Stimulated activated CD4-positive, alpha-beta T cell treated with anti-CD3 and anti-CD28 coated beads, Interleukin-12 subunit alpha, Interleukin-12 subunit beta, amount 100 ng/mL, for 4 hours (primary cell): ENCODE measurements at regions not wholly inside any gene's neighbourhood (a gene's known extent, or its start where the extent isn't known, plus 50 kb on each side); places are given as distances from the start of the nearest gene placed in this dataset.

Experiments used
- DNase-seq: peaks from one replicate; pipeline ENCODE4 v3.0.0-alpha.2; 2020

DNA sequence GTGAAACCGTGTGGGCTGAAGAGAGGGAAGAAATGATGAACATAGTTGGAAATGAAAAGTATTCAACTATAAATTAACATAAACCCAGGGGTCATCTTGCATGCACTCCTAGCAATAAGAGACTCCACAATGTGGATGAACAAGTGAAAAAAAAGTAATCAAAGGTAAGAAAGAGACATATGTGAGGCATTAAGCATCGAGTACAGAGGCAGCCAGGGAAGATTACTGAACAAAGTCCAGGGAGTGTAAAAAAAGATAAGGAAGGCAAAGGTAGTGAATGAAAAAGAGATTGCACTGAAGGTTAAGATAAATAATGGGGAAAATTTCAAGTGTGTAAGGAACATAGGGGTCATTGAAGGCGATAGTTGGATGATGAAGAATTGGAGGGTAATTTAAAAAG, 330.8 kb upstream of the PROX1 start:
- DNase-seq: no peak

- DNase-seq: no peak
These were observed 329.9 kb upstream of the PROX1 start for GRCh38 chr1:213657879-213658278.

DNA sequence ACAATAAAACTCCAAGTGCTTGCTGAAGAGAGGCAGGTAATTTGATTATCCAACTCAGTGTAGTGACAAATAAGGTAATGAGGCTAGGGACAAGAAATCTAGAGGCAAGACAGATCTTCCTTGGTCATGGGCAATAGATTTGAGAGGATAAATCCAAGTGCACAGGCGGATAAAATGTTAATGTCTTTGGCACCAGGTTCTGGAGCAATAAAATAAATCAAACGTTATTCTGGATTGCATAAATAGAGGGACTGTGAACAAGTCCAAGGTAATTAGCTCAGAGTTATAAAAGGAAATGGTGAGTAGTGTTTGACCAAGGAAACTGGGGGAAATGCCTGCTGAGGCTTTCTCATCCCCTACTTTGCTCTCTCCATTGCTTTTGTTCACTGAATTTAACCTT, 329.3 kb upstream of the PROX1 start:
- DNase-seq: no peak

- DNase-seq: no peak
These were observed 327.9 kb upstream of the PROX1 start for GRCh38 chr1:213659580-213660547.

DNA sequence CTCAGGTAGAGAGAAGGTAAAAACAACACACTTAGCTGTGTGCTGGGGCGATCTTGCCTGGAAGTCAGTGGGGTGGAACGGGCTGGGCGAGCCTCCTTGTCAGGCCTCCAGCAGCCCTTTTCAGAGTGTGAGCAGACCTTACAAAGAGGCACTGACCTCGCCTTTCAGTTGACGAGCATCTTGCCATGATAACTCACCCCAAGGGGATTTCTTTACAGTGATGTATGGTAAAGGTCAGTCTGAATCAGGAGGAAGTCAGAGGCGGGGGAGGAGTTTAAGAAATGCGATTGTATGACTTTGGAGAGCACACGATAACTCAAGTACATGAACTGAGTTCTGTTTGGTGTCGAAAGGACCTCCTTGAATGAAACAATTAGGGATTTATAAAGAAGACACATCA, 326.5 kb upstream of the PROX1 start:
- DNase-seq: no peak

DNA sequence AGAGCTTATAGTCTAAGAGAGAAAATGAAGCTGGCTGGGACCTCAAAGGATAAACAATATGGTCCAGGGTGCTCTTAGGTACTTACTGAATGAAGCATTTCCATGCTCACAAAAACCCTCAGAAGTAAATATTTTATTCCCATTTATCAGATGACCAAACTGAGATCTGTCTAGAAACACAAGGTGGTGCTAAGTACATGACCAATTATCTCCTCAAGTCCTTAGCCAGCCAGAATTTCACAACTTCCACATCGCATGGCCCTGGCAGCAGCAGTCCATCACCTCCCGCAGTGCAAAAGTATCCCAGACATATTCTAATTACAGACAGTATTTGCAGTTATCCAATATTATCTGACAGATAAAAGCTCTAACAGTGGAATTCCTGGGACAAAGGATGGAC, 321.7 kb upstream of the PROX1 start:
- DNase-seq: no peak

DNA sequence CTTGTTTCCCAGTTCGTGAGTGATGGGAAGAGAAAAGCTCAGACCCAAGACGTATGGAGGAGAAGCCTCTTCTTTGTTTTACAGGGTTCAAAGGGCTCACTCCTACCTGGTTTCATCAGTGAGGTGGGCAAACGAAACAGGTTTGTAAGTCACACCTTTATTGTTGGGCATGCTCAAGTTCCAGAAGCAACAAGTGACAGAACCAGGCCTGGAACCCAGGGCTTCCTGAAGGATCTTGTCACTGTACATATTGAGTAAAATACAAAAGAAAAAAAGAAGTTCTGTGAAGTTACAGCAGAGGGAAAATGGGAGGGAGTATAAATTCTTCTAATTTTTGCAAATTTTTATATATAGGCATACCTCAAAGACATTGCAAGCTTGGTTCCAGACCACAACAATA, 320.9 kb upstream of the PROX1 start:
- no peak for DNase-seq

GRCh38 chr1:213669512-213669911, 318.3 kb upstream of the PROX1 start:
- no peak for DNase-seq

DNA sequence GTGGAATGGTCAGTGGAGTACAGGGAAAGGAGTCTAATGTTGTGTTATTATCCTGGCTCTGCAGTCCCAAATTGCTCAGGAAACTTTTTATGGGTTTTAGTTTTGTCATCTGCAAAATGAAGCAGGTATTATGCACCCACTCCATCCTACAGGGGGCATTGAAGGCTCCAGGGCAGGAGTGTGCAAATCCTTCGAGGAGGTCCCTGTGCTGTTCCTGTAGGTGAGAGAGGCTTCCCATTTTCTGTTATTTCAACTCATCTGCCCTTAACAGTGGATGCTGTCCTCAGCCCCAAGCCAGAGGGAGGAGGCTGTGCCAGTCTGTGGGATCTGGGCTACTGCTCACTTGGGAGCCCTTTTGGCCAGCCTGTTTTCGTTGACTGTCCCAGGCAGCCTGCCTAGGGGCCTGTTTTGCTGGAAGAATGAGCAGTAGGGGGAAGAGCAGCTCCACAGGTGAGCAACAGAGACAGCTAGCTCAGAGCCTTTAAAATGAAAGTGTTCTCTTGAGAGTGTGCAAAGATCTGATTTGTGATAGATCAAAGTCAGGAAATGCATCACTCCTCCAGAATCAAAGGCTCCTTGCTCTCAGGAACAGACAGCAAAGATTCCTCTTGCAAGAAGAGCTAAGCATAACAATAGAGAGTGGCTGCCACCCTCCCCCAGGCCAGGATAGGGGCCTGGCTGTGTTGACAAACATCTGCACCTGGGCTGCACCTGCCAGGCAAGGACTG, 317.6 kb upstream of the PROX1 start:
- DNase-seq: no peak

- no peak for DNase-seq
These were observed 317.1 kb upstream of the PROX1 start for GRCh38 chr1:213670692-213671023.

DNA sequence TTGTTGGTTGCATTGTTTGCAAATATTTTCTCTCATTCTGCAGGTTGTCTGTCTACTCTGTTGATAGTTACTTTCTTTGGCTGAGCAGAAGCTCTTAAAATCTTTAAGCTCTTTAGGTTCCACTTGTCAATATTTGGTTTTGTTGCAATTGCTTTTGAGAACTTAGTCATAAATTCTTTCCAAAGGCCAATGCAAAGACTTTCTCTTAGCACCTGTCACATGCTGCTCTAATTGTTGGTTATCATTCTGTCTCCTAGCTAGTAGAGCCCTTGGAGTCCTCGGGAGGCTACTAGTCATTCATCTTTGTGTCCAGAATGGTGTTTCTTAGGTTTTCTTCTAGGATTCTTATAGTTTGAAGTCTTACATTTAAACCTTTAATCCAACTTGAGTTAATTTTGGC, 312.7 kb upstream of the PROX1 start:
- DNase-seq: no peak

GRCh38 chr1:213676736-213677135, 311.0 kb upstream of the PROX1 start:
- no peak for DNase-seq

DNA sequence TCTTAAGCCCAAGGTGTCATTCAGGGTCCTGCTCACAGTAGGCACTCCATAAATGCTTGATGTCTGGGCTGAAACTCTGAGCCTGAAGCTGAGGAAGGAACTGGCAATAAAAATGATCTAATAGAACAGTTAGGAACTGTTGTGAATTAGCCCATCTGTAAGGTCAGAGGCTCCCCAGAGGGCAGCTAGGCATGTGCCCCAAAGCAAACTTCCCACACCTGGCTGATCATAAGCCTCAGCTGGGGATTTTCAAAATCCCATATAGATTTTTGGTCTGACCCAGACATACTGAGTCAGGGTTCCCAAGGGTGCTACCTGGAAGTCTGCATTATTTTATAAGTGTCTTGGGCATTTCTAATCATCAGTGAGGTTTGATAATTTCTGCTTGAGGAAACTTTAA, 309.4 kb upstream of the PROX1 start:
- DNase-seq: no peak

DNA sequence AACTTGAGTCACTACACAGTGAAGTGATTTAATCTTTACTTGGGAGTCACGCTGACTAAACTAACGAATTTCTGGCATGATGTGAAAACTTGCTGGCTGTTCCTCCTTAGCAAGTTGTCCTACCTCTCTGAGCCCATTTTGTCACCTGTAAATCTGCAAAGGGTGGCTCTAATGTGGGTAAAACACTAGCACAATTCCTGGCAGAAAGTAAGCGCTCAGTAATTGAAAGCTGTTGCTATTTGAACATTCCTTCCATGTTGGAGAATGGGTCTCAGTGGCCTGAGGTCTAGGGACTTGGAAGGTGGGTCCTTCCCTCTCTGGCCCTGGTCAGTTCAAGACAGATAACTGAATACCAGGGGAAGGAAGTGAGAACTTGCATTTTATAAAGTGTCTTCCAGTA, 309.0 kb upstream of the PROX1 start:
- no peak for DNase-seq

DNA sequence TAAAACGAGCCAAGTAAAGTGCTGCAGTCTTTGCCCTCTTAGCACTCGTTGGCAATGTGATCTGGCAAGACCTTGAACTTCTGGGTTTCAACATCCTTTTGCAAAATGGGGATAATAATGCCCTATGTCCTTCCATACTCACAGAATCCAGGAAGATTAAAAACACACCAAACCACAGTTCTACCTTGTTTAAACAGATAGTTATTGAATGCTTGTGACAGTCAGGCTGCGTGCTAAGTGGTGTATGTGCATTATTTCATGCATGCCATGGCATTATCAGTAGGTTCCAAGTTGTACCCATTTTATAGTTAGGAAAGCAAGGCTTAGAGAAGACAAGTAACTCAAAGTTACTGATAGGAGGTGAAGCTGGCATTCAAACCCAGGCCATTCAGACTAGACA, 308.6 kb upstream of the PROX1 start:
- no peak for DNase-seq

DNA sequence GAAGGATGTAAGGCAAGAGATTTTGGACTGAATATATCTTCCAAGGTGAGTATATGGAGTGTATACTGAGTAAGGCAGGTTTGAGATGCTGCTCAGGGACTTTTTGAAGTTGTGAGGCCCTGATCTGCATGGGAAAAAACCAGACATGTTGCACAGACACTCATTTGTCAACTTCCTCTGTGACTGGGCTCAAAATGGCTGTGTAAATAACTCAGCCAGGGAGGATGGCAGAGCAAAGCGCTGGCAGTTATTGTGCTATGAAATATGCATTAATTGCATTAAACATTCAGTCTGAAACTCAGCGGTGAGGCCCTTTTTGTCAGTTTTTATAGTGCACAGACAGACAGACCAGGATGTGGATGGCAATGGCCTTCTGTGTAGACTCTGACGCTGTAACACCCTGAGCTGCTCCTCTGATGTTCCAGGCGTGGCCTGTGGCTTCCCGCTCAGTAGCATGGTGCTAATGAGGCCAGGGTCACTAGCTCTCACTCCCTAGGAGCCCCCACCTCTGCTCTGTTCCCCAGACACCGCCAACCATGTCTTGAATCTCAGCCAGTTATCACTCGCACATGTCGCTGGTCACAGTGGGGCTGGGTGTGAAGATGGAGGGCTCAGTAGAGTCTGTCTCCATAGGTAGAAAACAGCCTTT, 307.0 kb upstream of the PROX1 start:
- no peak for DNase-seq

GRCh38 chr1:213681788-213682340, 305.9 kb upstream of the PROX1 start:
- no peak for DNase-seq

DNA sequence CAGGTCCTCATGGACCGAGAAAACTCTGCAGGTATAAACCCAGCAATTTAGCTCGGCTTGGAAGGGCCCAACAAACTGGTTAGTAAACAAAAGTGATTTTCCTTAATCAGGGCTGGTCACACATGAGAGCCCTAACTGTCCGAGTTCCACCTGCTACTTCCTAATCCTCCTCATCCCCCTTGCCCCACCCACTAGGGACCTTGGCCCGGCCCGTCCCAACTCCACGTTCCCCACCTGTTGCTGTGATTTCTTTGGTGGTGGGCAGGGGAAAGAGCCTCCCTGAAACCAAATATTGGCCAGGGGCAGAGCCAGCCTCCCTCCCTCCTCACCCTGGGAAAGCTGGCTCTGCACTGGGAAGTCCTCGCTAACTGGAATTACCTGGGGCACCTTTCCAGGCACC, 304.2 kb upstream of the PROX1 start:
- no peak for DNase-seq

DNA sequence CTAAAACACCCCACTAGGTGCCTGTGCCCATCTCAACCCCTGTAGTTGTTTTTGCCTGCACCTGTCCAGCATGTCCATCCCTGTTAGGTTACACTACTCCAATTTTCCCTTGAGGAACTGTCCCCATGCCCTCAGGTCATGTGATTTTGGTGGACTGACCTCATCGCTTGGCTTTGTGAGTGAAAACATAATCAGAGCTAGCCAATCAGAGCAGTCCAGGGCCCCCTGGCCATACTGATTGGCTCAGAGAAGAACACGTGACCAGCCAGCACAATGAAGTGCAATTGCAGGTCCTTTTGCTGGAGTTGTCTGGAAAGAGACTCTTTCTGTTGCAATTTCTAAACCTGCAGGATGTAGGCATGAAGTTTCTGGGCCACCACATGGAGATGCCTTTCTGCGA, 303.3 kb upstream of the PROX1 start:
- no peak for DNase-seq

DNA sequence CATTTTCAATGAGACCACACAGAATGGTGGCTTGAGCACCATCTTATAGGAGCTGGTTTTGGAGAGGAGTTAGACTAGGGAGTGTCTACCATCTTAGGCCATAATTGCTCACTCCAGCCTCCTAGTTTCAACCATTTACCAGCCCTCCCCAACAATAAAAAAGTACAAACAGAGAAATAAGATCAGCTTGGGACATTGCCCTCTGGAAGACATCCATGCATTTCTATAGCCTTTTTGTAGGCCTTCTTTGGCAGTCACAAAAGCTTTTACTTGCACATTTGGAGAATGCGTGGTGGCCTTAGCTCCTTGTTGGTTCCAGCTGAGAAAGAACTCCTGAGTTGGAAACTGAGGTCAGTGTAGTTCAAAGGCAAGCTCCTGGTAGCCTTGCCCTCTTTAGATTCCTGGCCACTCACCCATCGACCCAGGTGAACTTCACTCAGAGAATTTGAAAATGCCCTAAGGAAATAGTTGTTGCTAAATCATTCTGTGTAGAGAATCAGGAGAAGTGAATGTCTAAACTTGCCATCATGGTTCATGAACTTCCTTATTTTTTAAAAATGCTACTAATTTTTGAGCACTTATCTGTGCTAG, 301.7 kb upstream of the PROX1 start:
- no peak for DNase-seq

- DNase-seq: no peak
These were observed 300.8 kb upstream of the PROX1 start for GRCh38 chr1:213686983-213687382.

DNA sequence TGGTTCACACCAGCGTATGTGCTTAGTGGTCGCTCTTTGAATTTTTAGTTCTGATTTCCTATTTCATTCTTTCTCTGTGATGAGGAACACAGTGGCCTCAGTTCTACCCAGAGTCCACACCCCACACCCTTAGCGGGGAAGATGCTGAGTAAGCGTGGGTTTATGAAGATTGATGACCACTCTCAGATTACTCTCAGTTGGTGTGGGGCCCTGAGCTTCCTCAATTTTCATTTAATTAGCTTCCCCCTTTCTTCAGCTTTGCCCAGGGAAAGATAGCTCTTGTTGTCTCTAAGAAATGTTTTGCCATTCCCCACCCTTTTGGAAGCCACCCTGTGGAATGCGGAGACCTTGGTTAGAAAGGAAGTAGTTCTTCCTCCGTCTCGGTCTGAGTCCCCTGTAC, 299.9 kb upstream of the PROX1 start:
- no peak for DNase-seq

DNA sequence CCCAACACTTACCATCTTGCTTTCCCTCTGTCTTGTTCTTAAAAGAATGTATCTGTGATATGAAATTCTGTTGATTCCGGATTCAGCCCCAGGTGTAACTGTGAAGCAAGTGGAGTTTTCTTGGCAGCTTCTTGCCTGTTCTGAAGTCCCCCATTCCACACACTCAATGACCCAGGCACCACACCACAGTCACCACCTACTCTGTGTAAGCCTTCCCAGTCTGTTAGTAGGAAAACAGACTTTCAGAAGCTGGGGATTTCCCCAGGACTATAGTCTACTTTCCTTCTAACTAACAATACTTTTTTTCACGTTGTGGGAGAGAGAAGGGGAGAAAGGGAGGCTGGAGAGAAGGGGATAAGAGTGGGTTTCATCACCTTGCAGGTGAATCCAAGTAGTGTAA, 299.1 kb upstream of the PROX1 start:
- no peak for DNase-seq
